Stomach (tissue), 4 donors: ENCODE measurements at regions not wholly inside any gene's neighbourhood (a gene's known extent, or its start where the extent isn't known, plus 50 kb on each side); places are given as distances from the start of the nearest gene placed in this dataset.

Experiments used
- CTCF ChIP-seq, 7 experiments: fragments of 450-650 bp in 4 of 7; fragments of 200-600 bp in 3 of 7; sonication (generic) in 3 of 7; IDR thresholded peaks; one replicate each; pipeline ENCODE4 v1.5.1; 2016 to 2019; ENCODE audit warnings: antibody characterized with exemption in 7 of 7, control low read depth in 2 of 7, mild to moderate bottlenecking in 1 of 7
- EP300 ChIP-seq: sonication (generic); formaldehyde crosslinking; IDR thresholded peaks from one replicate; pipeline ENCODE4 v1.6.1; 2017; ENCODE audit warnings: antibody characterized with exemption
- POLR2A ChIP-seq, 4 donors: fragments of 450-650 bp; IDR thresholded peaks; one replicate each; pipeline ENCODE4 v1.6.1; 2016; ENCODE audit warnings: antibody characterized with exemption in 4 of 4, control low read depth in 2 of 4, mild to moderate bottlenecking in 1 of 4, moderate library complexity in 1 of 4
- POLR2AphosphoS5 ChIP-seq, 3 donors: sonication (generic); formaldehyde crosslinking; IDR thresholded peaks; one replicate each; pipeline ENCODE4 v1.6.1; 2016; ENCODE audit warnings: antibody characterized with exemption in 3 of 3

- TF ChIP-seq CTCF (IDR thresholded peaks at IDR 0.05): no peak
- no peak for TF ChIP-seq POLR2A (IDR thresholded peaks at IDR 0.05)
- no peak for TF ChIP-seq EP300
- no peak for TF ChIP-seq POLR2AphosphoS5 (IDR thresholded peaks at IDR 0.05)
These were observed 180.3 kb upstream of the TCF4 start for GRCh38 chr18:55768255-55768654.
